SK-N-SH (cell line): ENCODE measurements at regions not wholly inside any gene's neighbourhood (a gene's known extent, or its start where the extent isn't known, plus 50 kb on each side); places are given as distances from the start of the nearest gene placed in this dataset.

Experiments
- CTCF ChIA-PET: fragments of 300-600, 350-600 bp; formaldehyde crosslinking; extraction: SDS; loops from one replicate; lab custom pipeline; 2021; lab: Yijun Ruan, JAX
- POLR2A ChIA-PET: fragments of 350-600 bp; sonication (Branson Sonifier 250); formaldehyde crosslinking; extraction: SDS; loops from one replicate; lab custom pipeline; 2020; ENCODE audit warnings: antibody characterized with exemption, inconsistent platforms; lab: Yijun Ruan, JAX
- DNase-seq: peaks from one replicate; pipeline ENCODE4 v3.0.0; 2012
- H2AFZ ChIP-seq: fragments of 200-600 bp; sonication (generic); 2 replicates; pipeline ENCODE4 v1.8.1; 2016; ENCODE audit warnings: antibody characterized with exemption, mild to moderate bottlenecking, low read depth
- H3F3A ChIP-seq: fragments of 200-600 bp; sonication (generic); replicated peaks from 2 replicates; pipeline ENCODE3; 2016; ENCODE audit warnings: antibody characterized with exemption, mild to moderate bottlenecking; ENCODE audit not compliant: insufficient read depth
- H3K27ac ChIP-seq, 2 experiments: fragments of 200-500 bp in 1 of 2; fragments of 200-600 bp in 1 of 2; sonication (Bioruptor generic) in 1 of 2; sonication (generic), shearing (Covaris generic) in 1 of 2; 2 replicates each; pipeline versions ENCODE4 v1.5.1 to v1.6.1; 2014 to 2016; ENCODE audit warnings: low read depth in 2 of 2, inconsistent platforms in 1 of 2, low read length in 1 of 2, mild to moderate bottlenecking in 1 of 2, mixed read lengths in 1 of 2
- H3K27me3 ChIP-seq: fragments of 200-600 bp; sonication (generic), shearing (Covaris generic); 2 replicates; pipeline ENCODE4 v1.6.1; 2016; ENCODE audit warnings: mixed run types; ENCODE audit not compliant: insufficient read depth
- H3K36me3 ChIP-seq, 2 experiments: fragments of 200-500 bp in 1 of 2; fragments of 200-600 bp in 1 of 2; sonication (Bioruptor generic) in 1 of 2; sonication (generic) in 1 of 2; replicated peaks in 1 of 2; 2 replicates each; pipeline versions ENCODE3 to v1.5.1; 2014 to 2016; ENCODE audit warnings: low read length in 1 of 2, mild to moderate bottlenecking in 1 of 2; ENCODE audit not compliant: insufficient read depth in 2 of 2, control insufficient read depth in 1 of 2
- H3K4me1 ChIP-seq, 2 experiments: fragments of 200-500 bp in 1 of 2; fragments of 200-600 bp in 1 of 2; sonication (Bioruptor generic) in 1 of 2; sonication (generic), shearing (Covaris generic) in 1 of 2; 2 replicates each; pipeline versions ENCODE4 v1.5.1 to v1.6.1; 2014 to 2016; ENCODE audit warnings: low read depth in 1 of 2, low read length in 1 of 2, mixed run types in 1 of 2; ENCODE audit not compliant: insufficient read depth in 2 of 2, control insufficient read depth in 1 of 2
- H3K4me2 ChIP-seq: fragments of 200-600 bp; sonication (generic), shearing (Covaris generic); 2 replicates; pipeline ENCODE4 v1.6.1; 2017; ENCODE audit warnings: mixed run types
- H3K4me3 ChIP-seq, 2 experiments: fragments of 200-500 bp in 1 of 2; fragments of 200-600 bp in 1 of 2; sonication (Bioruptor generic) in 1 of 2; sonication (generic), shearing (Covaris generic) in 1 of 2; 2 replicates each; pipeline versions ENCODE4 v1.5.1 to v1.8.1; 2014 to 2016; ENCODE audit warnings: low read depth in 2 of 2, inconsistent platforms in 1 of 2, low read length in 1 of 2, mild to moderate bottlenecking in 1 of 2, mixed read lengths in 1 of 2, moderate library complexity in 1 of 2
- H3K79me2 ChIP-seq: fragments of 200-600 bp; sonication (generic); 2 replicates; pipeline ENCODE4 v1.8.1; 2017; ENCODE audit warnings: mild to moderate bottlenecking; ENCODE audit not compliant: insufficient read depth
- H3K9ac ChIP-seq: fragments of 200-600 bp; sonication (generic); 2 replicates; pipeline ENCODE4 v1.6.1; 2017; ENCODE audit warnings: mixed run types
- H3K9me2 ChIP-seq: fragments of 200-600 bp; sonication (generic); 2 replicates; pipeline ENCODE4 v1.6.1; 2017; ENCODE audit warnings: mixed run types
- H3K9me3 ChIP-seq: fragments of 200-600 bp; sonication (generic); 2 replicates; pipeline ENCODE4 v1.6.1; 2017; ENCODE audit warnings: mixed run types, mild to moderate bottlenecking, moderate library complexity
- H4K20me1 ChIP-seq: fragments of 200-600 bp; sonication (generic); 2 replicates; pipeline ENCODE4 v1.6.1; 2017; ENCODE audit warnings: mild to moderate bottlenecking, mixed run types; ENCODE audit not compliant: insufficient read depth
- CHD2 ChIP-seq: fragments of 150-350 bp; IDR thresholded peaks from 2 replicates; pipeline ENCODE4 v1.6.1; 2018; ENCODE audit warnings: low read length; ENCODE audit not compliant: partially characterized antibody
- ELF1 ChIP-seq: IDR thresholded peaks from 2 replicates; pipeline ENCODE4 v1.4.0; 2012
- EZH2phosphoT487 ChIP-seq: fragments of 200-600 bp; sonication (generic); IDR thresholded peaks from 2 replicates; pipeline ENCODE4 v1.6.1; 2017; ENCODE audit warnings: low read depth, mixed run types, mild to moderate bottlenecking, antibody characterized with exemption, moderate library complexity, borderline replicate concordance
- GABPA ChIP-seq: IDR thresholded peaks from 2 replicates; pipeline ENCODE4 v1.4.0; 2012; ENCODE audit warnings: low read depth, mild to moderate bottlenecking
- GATA2 ChIP-seq: sonication (generic); formaldehyde crosslinking; IDR thresholded peaks from 2 replicates; pipeline ENCODE4 v1.5.0; 2020; ENCODE audit warnings: mild to moderate bottlenecking, missing genetic modification reagents
- JUND ChIP-seq: IDR thresholded peaks from 2 replicates; pipeline ENCODE4 v1.4.0; 2012
- NFIC ChIP-seq: IDR thresholded peaks from 2 replicates; pipeline ENCODE4 v1.4.0; 2012; ENCODE audit warnings: borderline replicate concordance
- NRF1 ChIP-seq: IDR thresholded peaks from 2 replicates; pipeline ENCODE4 v1.6.1; 2012; ENCODE audit warnings: low read depth, mild to moderate bottlenecking, low read length
- POLR2AphosphoS5 ChIP-seq: IDR thresholded peaks from 2 replicates; pipeline ENCODE4 v1.6.1; 2012; ENCODE audit warnings: low read depth, low read length
- RCOR1 ChIP-seq: fragments of 150-350 bp; IDR thresholded peaks from 2 replicates; pipeline ENCODE4 v1.6.1; 2017; ENCODE audit warnings: antibody characterized with exemption, low read length
- SIN3A ChIP-seq: IDR thresholded peaks from 2 replicates; pipeline ENCODE4 v1.6.1; 2012; ENCODE audit warnings: low read depth, mild to moderate bottlenecking, low read length, moderate library complexity, borderline replicate concordance
- TAF1 ChIP-seq: IDR thresholded peaks from 2 replicates; pipeline ENCODE4 v1.6.1; 2012; ENCODE audit warnings: low read depth, mild to moderate bottlenecking, low read length, moderate library complexity, borderline replicate concordance
- TCF12 ChIP-seq: IDR thresholded peaks from 2 replicates; pipeline ENCODE4 v1.4.0; 2012
- USF1 ChIP-seq: IDR thresholded peaks from 2 replicates; pipeline ENCODE4 v1.4.0; 2012; ENCODE audit warnings: low read depth, borderline replicate concordance
- USF2 ChIP-seq: fragments of 150-350 bp; IDR thresholded peaks from 2 replicates; pipeline ENCODE4 v1.6.1; 2017; ENCODE audit warnings: antibody characterized with exemption, low read length, low read depth, borderline replicate concordance
- WGBS: methylation state at CpG from one replicate; pipeline ENCODE4 v1.1.6; 2017; ENCODE audit warnings: low lambda C conversion rate; 5-methylcytosine and 5-hydroxymethylcytosine counted together
- TF ChIP-seq, protein P1 (sequence below): fragments of 150-350 bp; IDR thresholded peaks from 2 replicates; pipeline ENCODE4 v1.6.1; 2016; ENCODE audit warnings: mild to moderate bottlenecking, low read depth, low read length
- TF ChIP-seq, protein P2 (sequence below): IDR thresholded peaks from 2 replicates; pipeline ENCODE4 v1.4.0; 2012; ENCODE audit warnings: low read depth, borderline replicate concordance
- TF ChIP-seq, protein P3 (sequence below): IDR thresholded peaks from 2 replicates; pipeline ENCODE4 v1.6.1; 2012; ENCODE audit warnings: mild to moderate bottlenecking, low read depth, low read length, moderate library complexity

GRCh38 chr9:105984714-105985113, 290.4 kb downstream of the TMEM38B start:
- no peaks in the 10 kb centered on the region for H4K20me1 ChIP-seq
- DNase-seq = no peak
- CTCF ChIA-PET = no interaction called here

More at GRCh38 chr9:105984714-105985113, 290.4 kb downstream of the TMEM38B start:
- TF ChIP-seq GATA2 (CRISPR knock-in tag) (no peak), SIN3A (no peak), POLR2AphosphoS5 (no peak), TAF1 (no peak), TCF12 (no peak), ELF1 (no peak), RCOR1 (no peak), NRF1 (no peak), CHD2 (no peak), GABPA (no peak), NFIC (no peak), EZH2phosphoT487 (no peak), JUND (no peak), USF2 (no peak), USF1 (no peak)
- TF ChIP-seq, protein P1, sequence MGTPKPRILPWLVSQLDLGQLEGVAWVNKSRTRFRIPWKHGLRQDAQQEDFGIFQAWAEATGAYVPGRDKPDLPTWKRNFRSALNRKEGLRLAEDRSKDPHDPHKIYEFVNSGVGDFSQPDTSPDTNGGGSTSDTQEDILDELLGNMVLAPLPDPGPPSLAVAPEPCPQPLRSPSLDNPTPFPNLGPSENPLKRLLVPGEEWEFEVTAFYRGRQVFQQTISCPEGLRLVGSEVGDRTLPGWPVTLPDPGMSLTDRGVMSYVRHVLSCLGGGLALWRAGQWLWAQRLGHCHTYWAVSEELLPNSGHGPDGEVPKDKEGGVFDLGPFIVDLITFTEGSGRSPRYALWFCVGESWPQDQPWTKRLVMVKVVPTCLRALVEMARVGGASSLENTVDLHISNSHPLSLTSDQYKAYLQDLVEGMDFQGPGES = no peak
- TF ChIP-seq, protein P2, sequence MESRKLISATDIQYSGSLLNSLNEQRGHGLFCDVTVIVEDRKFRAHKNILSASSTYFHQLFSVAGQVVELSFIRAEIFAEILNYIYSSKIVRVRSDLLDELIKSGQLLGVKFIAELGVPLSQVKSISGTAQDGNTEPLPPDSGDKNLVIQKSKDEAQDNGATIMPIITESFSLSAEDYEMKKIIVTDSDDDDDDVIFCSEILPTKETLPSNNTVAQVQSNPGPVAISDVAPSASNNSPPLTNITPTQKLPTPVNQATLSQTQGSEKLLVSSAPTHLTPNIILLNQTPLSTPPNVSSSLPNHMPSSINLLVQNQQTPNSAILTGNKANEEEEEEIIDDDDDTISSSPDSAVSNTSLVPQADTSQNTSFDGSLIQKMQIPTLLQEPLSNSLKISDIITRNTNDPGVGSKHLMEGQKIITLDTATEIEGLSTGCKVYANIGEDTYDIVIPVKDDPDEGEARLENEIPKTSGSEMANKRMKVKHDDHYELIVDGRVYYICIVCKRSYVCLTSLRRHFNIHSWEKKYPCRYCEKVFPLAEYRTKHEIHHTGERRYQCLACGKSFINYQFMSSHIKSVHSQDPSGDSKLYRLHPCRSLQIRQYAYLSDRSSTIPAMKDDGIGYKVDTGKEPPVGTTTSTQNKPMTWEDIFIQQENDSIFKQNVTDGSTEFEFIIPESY = no peak
- TF ChIP-seq, protein P3, sequence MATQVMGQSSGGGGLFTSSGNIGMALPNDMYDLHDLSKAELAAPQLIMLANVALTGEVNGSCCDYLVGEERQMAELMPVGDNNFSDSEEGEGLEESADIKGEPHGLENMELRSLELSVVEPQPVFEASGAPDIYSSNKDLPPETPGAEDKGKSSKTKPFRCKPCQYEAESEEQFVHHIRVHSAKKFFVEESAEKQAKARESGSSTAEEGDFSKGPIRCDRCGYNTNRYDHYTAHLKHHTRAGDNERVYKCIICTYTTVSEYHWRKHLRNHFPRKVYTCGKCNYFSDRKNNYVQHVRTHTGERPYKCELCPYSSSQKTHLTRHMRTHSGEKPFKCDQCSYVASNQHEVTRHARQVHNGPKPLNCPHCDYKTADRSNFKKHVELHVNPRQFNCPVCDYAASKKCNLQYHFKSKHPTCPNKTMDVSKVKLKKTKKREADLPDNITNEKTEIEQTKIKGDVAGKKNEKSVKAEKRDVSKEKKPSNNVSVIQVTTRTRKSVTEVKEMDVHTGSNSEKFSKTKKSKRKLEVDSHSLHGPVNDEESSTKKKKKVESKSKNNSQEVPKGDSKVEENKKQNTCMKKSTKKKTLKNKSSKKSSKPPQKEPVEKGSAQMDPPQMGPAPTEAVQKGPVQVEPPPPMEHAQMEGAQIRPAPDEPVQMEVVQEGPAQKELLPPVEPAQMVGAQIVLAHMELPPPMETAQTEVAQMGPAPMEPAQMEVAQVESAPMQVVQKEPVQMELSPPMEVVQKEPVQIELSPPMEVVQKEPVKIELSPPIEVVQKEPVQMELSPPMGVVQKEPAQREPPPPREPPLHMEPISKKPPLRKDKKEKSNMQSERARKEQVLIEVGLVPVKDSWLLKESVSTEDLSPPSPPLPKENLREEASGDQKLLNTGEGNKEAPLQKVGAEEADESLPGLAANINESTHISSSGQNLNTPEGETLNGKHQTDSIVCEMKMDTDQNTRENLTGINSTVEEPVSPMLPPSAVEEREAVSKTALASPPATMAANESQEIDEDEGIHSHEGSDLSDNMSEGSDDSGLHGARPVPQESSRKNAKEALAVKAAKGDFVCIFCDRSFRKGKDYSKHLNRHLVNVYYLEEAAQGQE = no peak
- TF ChIP-seq, all 33 proteins: peak for 0
- whole genome bisulfite sequencing = 37% methylated on average over 2 of the region's 2 CpGs
- Histone ChIP-seq H3K4me1 (peaks cover 0 to 11% of the 10 kb centered on the region in 2 experiments; a peak in 2 of 4 replicates), H2AFZ (no peak overlapping the region), H3K9ac (no peak overlapping the region), H3K4me3 (no peak overlapping the region), H3K27me3 (no peaks in the 10 kb centered on the region), H3K36me3 (no peaks in the 10 kb centered on the region), H3F3A (no peaks in the 10 kb centered on the region), H3K4me2 (no peak overlapping the region), H3K9me3 (no peaks in the 10 kb centered on the region), H3K79me2 (no peaks in the 10 kb centered on the region), H3K27ac (no peak overlapping the region), H3K9me2 (no peaks in the 10 kb centered on the region)
- POLR2A ChIA-PET = no interaction called here
